ENCODE measurements at regions not wholly inside any gene's neighbourhood (a gene's known extent, or its start where the extent isn't known, plus 50 kb on each side); places are given as distances from the start of the nearest gene placed in this dataset.

GRCh38 chr15:31498329-31498728 lies 171.7 kb downstream of the KLF13 start:
- H3K9me3 ChIP-seq (ENCODE audit: control insufficient read depth in 1 of 2, low read length in 2 of 2) = peaks cover 0 to 4% of the 10 kb centered on the region in 2 donors
- H3K4me1 ChIP-seq (ENCODE audit: control insufficient read depth in 1 of 2, insufficient read depth in 2 of 2, low read length in 2 of 2) = no peaks in the 10 kb centered on the region
- H3K27ac ChIP-seq (ENCODE audit: low read length) = no peak overlapping the region
- no peaks in the 10 kb centered on the region for H3K27me3 ChIP-seq (ENCODE audit: low read depth, low read length)
- no peak overlapping the region for H3K4me3 ChIP-seq (ENCODE audit: low read depth in 1 of 2, low read length in 2 of 2)
- H3K36me3 ChIP-seq (ENCODE audit: control insufficient read depth in 1 of 2, insufficient read depth in 2 of 2, low read length in 2 of 2) = peaks cover 0 to 6% of the 10 kb centered on the region in 2 donors

- no peaks in the 10 kb centered on the region for H3K4me1 ChIP-seq (ENCODE audit: control insufficient read depth in 1 of 2, insufficient read depth in 2 of 2, low read length in 2 of 2)
- H3K27me3 ChIP-seq (ENCODE audit: low read depth, low read length) = no peaks in the 10 kb centered on the region
- H3K4me3 ChIP-seq (ENCODE audit: low read depth in 1 of 2, low read length in 2 of 2) = no peak overlapping the region
- H3K36me3 ChIP-seq (ENCODE audit: control insufficient read depth in 1 of 2, insufficient read depth in 2 of 2, low read length in 2 of 2) = peaks cover 0 to 6% of the 10 kb centered on the region in 2 donors
- H3K27ac ChIP-seq (ENCODE audit: low read length) = no peak overlapping the region
- H3K9me3 ChIP-seq (ENCODE audit: control insufficient read depth in 1 of 2, low read length in 2 of 2) = peaks cover 0 to under 1% of the 10 kb centered on the region in 2 donors
These were observed 172.1 kb downstream of the KLF13 start for GRCh38 chr15:31498756-31499155.

GRCh38 chr15:31499236-31499952 lies 172.8 kb downstream of the KLF13 start:
- Histone ChIP-seq H3K27me3 (ENCODE audit: low read depth, low read length) (no peaks in the 10 kb centered on the region), H3K9me3 (ENCODE audit: control insufficient read depth in 1 of 2, low read length in 2 of 2) (no peaks in the 10 kb centered on the region), H3K4me1 (ENCODE audit: control insufficient read depth in 1 of 2, insufficient read depth in 2 of 2, low read length in 2 of 2) (no peaks in the 10 kb centered on the region), H3K4me3 (ENCODE audit: low read depth in 1 of 2, low read length in 2 of 2) (no peak overlapping the region), H3K36me3 (ENCODE audit: control insufficient read depth in 1 of 2, insufficient read depth in 2 of 2, low read length in 2 of 2) (peaks cover 0 to 1% of the 10 kb centered on the region in 2 donors), H3K27ac (ENCODE audit: low read length) (no peak overlapping the region)

- no peaks in the 10 kb centered on the region for H3K27me3 ChIP-seq (ENCODE audit: low read depth, low read length)
- H3K27ac ChIP-seq (ENCODE audit: low read length) = no peak overlapping the region
- H3K4me3 ChIP-seq (ENCODE audit: low read depth in 1 of 2, low read length in 2 of 2) = no peak overlapping the region
- no peaks in the 10 kb centered on the region for H3K4me1 ChIP-seq (ENCODE audit: control insufficient read depth in 1 of 2, insufficient read depth in 2 of 2, low read length in 2 of 2)
- no peaks in the 10 kb centered on the region for H3K36me3 ChIP-seq (ENCODE audit: control insufficient read depth in 1 of 2, insufficient read depth in 2 of 2, low read length in 2 of 2)
- no peaks in the 10 kb centered on the region for H3K9me3 ChIP-seq (ENCODE audit: control insufficient read depth in 1 of 2, low read length in 2 of 2)
These were observed 173.5 kb downstream of the KLF13 start for GRCh38 chr15:31499953-31500765.

- Histone ChIP-seq H3K9me3 (ENCODE audit: control insufficient read depth in 1 of 2, low read length in 2 of 2) (no peaks in the 10 kb centered on the region), H3K27ac (ENCODE audit: low read length) (no peak overlapping the region), H3K27me3 (ENCODE audit: low read depth, low read length) (no peaks in the 10 kb centered on the region), H3K4me3 (ENCODE audit: low read depth in 1 of 2, low read length in 2 of 2) (no peak overlapping the region), H3K36me3 (ENCODE audit: control insufficient read depth in 1 of 2, insufficient read depth in 2 of 2, low read length in 2 of 2) (no peaks in the 10 kb centered on the region), H3K4me1 (ENCODE audit: control insufficient read depth in 1 of 2, insufficient read depth in 2 of 2, low read length in 2 of 2) (no peaks in the 10 kb centered on the region)
These were observed 174.3 kb downstream of the KLF13 start for GRCh38 chr15:31500766-31501449.

- H3K4me3 ChIP-seq (ENCODE audit: low read depth in 1 of 2, low read length in 2 of 2) = no peak overlapping the region
- no peak overlapping the region for H3K27ac ChIP-seq (ENCODE audit: low read length)
- no peaks in the 10 kb centered on the region for H3K4me1 ChIP-seq (ENCODE audit: control insufficient read depth in 1 of 2, insufficient read depth in 2 of 2, low read length in 2 of 2)
- no peaks in the 10 kb centered on the region for H3K9me3 ChIP-seq (ENCODE audit: control insufficient read depth in 1 of 2, low read length in 2 of 2)
- no peaks in the 10 kb centered on the region for H3K27me3 ChIP-seq (ENCODE audit: low read depth, low read length)
- H3K36me3 ChIP-seq (ENCODE audit: control insufficient read depth in 1 of 2, insufficient read depth in 2 of 2, low read length in 2 of 2) = no peaks in the 10 kb centered on the region
These were observed 175.0 kb downstream of the KLF13 start for GRCh38 chr15:31501536-31502157.

GRCh38 chr15:31502541-31503229 lies 176.1 kb downstream of the KLF13 start:
- no peaks in the 10 kb centered on the region for H3K36me3 ChIP-seq (ENCODE audit: control insufficient read depth in 1 of 2, insufficient read depth in 2 of 2, low read length in 2 of 2)
- H3K27me3 ChIP-seq (ENCODE audit: low read depth, low read length) = no peaks in the 10 kb centered on the region
- H3K27ac ChIP-seq (ENCODE audit: low read length) = no peak overlapping the region
- H3K4me3 ChIP-seq (ENCODE audit: low read depth in 1 of 2, low read length in 2 of 2) = no peak overlapping the region
- H3K9me3 ChIP-seq (ENCODE audit: control insufficient read depth in 1 of 2, low read length in 2 of 2) = no peaks in the 10 kb centered on the region
- H3K4me1 ChIP-seq (ENCODE audit: control insufficient read depth in 1 of 2, insufficient read depth in 2 of 2, low read length in 2 of 2) = no peaks in the 10 kb centered on the region

GRCh38 chr15:31503256-31503655 lies 176.6 kb downstream of the KLF13 start:
- H3K4me3 ChIP-seq (ENCODE audit: low read depth in 1 of 2, low read length in 2 of 2) = no peak overlapping the region
- no peaks in the 10 kb centered on the region for H3K36me3 ChIP-seq (ENCODE audit: control insufficient read depth in 1 of 2, insufficient read depth in 2 of 2, low read length in 2 of 2)
- H3K27ac ChIP-seq (ENCODE audit: low read length) = no peak overlapping the region
- no peaks in the 10 kb centered on the region for H3K9me3 ChIP-seq (ENCODE audit: control insufficient read depth in 1 of 2, low read length in 2 of 2)
- no peaks in the 10 kb centered on the region for H3K27me3 ChIP-seq (ENCODE audit: low read depth, low read length)
- H3K4me1 ChIP-seq (ENCODE audit: control insufficient read depth in 1 of 2, insufficient read depth in 2 of 2, low read length in 2 of 2) = no peaks in the 10 kb centered on the region

- no peak overlapping the region for H3K4me3 ChIP-seq (ENCODE audit: low read depth in 1 of 2, low read length in 2 of 2)
- H3K27me3 ChIP-seq (ENCODE audit: low read depth, low read length) = no peaks in the 10 kb centered on the region
- no peaks in the 10 kb centered on the region for H3K4me1 ChIP-seq (ENCODE audit: control insufficient read depth in 1 of 2, insufficient read depth in 2 of 2, low read length in 2 of 2)
- H3K27ac ChIP-seq (ENCODE audit: low read length) = no peak overlapping the region
- H3K9me3 ChIP-seq (ENCODE audit: control insufficient read depth in 1 of 2, low read length in 2 of 2) = no peaks in the 10 kb centered on the region
- H3K36me3 ChIP-seq (ENCODE audit: control insufficient read depth in 1 of 2, insufficient read depth in 2 of 2, low read length in 2 of 2) = no peaks in the 10 kb centered on the region
These were observed 177.3 kb downstream of the KLF13 start for GRCh38 chr15:31503758-31504461.

- H3K9me3 ChIP-seq (ENCODE audit: control insufficient read depth in 1 of 2, low read length in 2 of 2) = no peaks in the 10 kb centered on the region
- H3K4me3 ChIP-seq (ENCODE audit: low read depth in 1 of 2, low read length in 2 of 2) = no peak overlapping the region
- H3K36me3 ChIP-seq (ENCODE audit: control insufficient read depth in 1 of 2, insufficient read depth in 2 of 2, low read length in 2 of 2) = no peaks in the 10 kb centered on the region
- no peaks in the 10 kb centered on the region for H3K4me1 ChIP-seq (ENCODE audit: control insufficient read depth in 1 of 2, insufficient read depth in 2 of 2, low read length in 2 of 2)
- H3K27ac ChIP-seq (ENCODE audit: low read length) = no peak overlapping the region
- H3K27me3 ChIP-seq (ENCODE audit: low read depth, low read length) = no peaks in the 10 kb centered on the region
These were observed 177.8 kb downstream of the KLF13 start for GRCh38 chr15:31504462-31504839.

All from muscle layer of duodenum (tissue), 2 donors.